ENCODE measurements at regions not wholly inside any gene's neighbourhood (a gene's known extent, or its start where the extent isn't known, plus 50 kb on each side); places are given as distances from the start of the nearest gene placed in this dataset.

DNA sequence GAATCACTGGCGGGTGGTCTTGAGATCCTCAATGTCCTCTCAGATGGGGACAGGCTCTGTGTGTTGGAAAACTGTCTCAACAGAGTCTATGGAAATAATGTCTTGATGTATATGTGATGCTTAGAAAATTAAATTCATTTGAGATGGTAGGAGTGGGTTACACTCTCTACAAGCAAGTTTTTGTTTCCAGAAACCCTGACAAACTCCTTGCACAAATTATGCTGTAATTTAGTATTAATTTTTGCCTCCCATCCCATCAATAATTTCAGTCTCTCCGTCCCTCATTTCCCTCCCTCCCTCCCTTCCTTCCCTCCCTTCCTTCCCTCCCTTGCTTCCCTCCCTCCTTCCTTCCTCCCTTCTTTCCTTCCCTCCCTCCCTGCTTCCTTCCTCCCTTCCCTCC lies 488.0 kb upstream of the C16orf82 start:
- H3K27ac ChIP-seq (ENCODE audit: control insufficient read depth, insufficient read depth), result no peak overlapping the region
- FAIRE-seq, result no peak
- H3K9me3 ChIP-seq (replicated peaks; ENCODE audit: control insufficient read depth, insufficient read depth, low read length), result no peaks in the 10 kb centered on the region
- no peaks in the 10 kb centered on the region for H3K36me3 ChIP-seq (ENCODE audit: control insufficient read depth in 2 of 2, insufficient read depth in 2 of 2, low read length in 1 of 2)
- ChIA-PET CTCF (no interaction called here), RAD21 (ENCODE audit: unreplicated experiment) (no interaction called here), POLR2A (no interaction called here), SMC1A (ENCODE audit: uncharacterized antibody, unreplicated experiment) (no interaction called here)
- H4K20me1 ChIP-seq (ENCODE audit: control insufficient read depth, insufficient read depth), result no peaks in the 10 kb centered on the region
- H3K4me2 ChIP-seq (ENCODE audit: control insufficient read depth, insufficient read depth), result no peak overlapping the region
- no peaks in the 10 kb centered on the region for H3K4me1 ChIP-seq (ENCODE audit: control insufficient read depth, insufficient read depth, low read length)
- intact Hi-C loops (cut with micrococcal nuclease; ENCODE audit: unreplicated experiment), result no loop called here
- TF ChIP-seq, protein P1, sequence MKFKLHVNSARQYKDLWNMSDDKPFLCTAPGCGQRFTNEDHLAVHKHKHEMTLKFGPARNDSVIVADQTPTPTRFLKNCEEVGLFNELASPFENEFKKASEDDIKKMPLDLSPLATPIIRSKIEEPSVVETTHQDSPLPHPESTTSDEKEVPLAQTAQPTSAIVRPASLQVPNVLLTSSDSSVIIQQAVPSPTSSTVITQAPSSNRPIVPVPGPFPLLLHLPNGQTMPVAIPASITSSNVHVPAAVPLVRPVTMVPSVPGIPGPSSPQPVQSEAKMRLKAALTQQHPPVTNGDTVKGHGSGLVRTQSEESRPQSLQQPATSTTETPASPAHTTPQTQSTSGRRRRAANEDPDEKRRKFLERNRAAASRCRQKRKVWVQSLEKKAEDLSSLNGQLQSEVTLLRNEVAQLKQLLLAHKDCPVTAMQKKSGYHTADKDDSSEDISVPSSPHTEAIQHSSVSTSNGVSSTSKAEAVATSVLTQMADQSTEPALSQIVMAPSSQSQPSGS (IDR thresholded peaks at IDR 0.05; ENCODE audit: low read length), result no peak
- TF ChIP-seq, protein P2, sequence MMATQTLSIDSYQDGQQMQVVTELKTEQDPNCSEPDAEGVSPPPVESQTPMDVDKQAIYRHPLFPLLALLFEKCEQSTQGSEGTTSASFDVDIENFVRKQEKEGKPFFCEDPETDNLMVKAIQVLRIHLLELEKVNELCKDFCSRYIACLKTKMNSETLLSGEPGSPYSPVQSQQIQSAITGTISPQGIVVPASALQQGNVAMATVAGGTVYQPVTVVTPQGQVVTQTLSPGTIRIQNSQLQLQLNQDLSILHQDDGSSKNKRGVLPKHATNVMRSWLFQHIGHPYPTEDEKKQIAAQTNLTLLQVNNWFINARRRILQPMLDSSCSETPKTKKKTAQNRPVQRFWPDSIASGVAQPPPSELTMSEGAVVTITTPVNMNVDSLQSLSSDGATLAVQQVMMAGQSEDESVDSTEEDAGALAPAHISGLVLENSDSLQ (IDR thresholded peaks at IDR 0.05), result no peak
- DNase-seq (ENCODE audit: low read depth, low spot score), result no peak
- WGBS (ENCODE audit: insufficient coverage, insufficient replicate concordance, low lambda C conversion rate, missing lambda C conversion rate), result 8% methylated on average over 2 of the region's 2 CpGs
- no TSS peak for BruUV-seq (replicated peaks)
- no peak overlapping the region for H3K4me3 ChIP-seq
- H2AFZ ChIP-seq (ENCODE audit: control insufficient read depth, low read depth, low read length), result no peak overlapping the region
- no peak overlapping the region for H3K9ac ChIP-seq (ENCODE audit: control insufficient read depth, insufficient read depth, low read length)
- in situ Hi-C loops (cut with MboI), result no loop called here
- H3K27me3 ChIP-seq (replicated peaks in 1 of 2; ENCODE audit: control insufficient read depth in 2 of 2, insufficient read depth in 2 of 2, low read length in 1 of 2), result no peaks in the 10 kb centered on the region
- ATAC-seq, result no peak
- no peaks in the 10 kb centered on the region for H3K79me2 ChIP-seq (ENCODE audit: control insufficient read depth, insufficient read depth, low read length)

- SMC1A ChIA-PET (ENCODE audit: uncharacterized antibody, unreplicated experiment), result no interaction called here
- no peak for DNase-seq (ENCODE audit: low read depth, low spot score)
- Histone ChIP-seq H3K4me2 (ENCODE audit: control insufficient read depth, insufficient read depth) (no peak overlapping the region), H3K4me1 (ENCODE audit: control insufficient read depth, insufficient read depth, low read length) (no peaks in the 10 kb centered on the region), H3K79me2 (ENCODE audit: control insufficient read depth, insufficient read depth, low read length) (no peaks in the 10 kb centered on the region), H3K27me3 (replicated peaks in 1 of 2; ENCODE audit: control insufficient read depth in 2 of 2, insufficient read depth in 2 of 2, low read length in 1 of 2) (no peaks in the 10 kb centered on the region), H4K20me1 (ENCODE audit: control insufficient read depth, insufficient read depth) (no peaks in the 10 kb centered on the region), H3K27ac (ENCODE audit: control insufficient read depth, insufficient read depth) (no peak overlapping the region), H3K9me3 (replicated peaks; ENCODE audit: control insufficient read depth, insufficient read depth, low read length) (no peaks in the 10 kb centered on the region), H3K9ac (ENCODE audit: control insufficient read depth, insufficient read depth, low read length) (no peak overlapping the region), H2AFZ (ENCODE audit: control insufficient read depth, low read depth, low read length) (no peak overlapping the region), H3K36me3 (ENCODE audit: control insufficient read depth in 2 of 2, insufficient read depth in 2 of 2, low read length in 1 of 2) (no peaks in the 10 kb centered on the region), H3K4me3 (no peak overlapping the region)
- CTCF ChIA-PET, result no interaction called here
- BruUV-seq (replicated peaks), result no TSS peak
- in situ Hi-C loops (cut with MboI) (no loop called here), intact Hi-C loops (cut with micrococcal nuclease; ENCODE audit: unreplicated experiment) (no loop called here)
- POLR2A ChIA-PET, result no interaction called here
- RAD21 ChIA-PET (ENCODE audit: unreplicated experiment), result no interaction called here
- no peak for FAIRE-seq
- 15% methylated on average over 4 of the region's 4 CpGs for WGBS (ENCODE audit: insufficient coverage, insufficient replicate concordance, low lambda C conversion rate, missing lambda C conversion rate)
- no peak for ATAC-seq
- TF ChIP-seq YY1 (IDR thresholded peaks at IDR 0.05; ENCODE audit: low read depth, low read length) (no peak), SMAD1 (IDR thresholded peaks at IDR 0.05; ENCODE audit: low read depth, partially characterized antibody) (no peak), GABPA (IDR thresholded peaks at IDR 0.05; ENCODE audit: low read depth) (no peak), HCFC1 (IDR thresholded peaks at IDR 0.05; ENCODE audit: low read length) (no peak), IKZF1 (conservative IDR thresholded peaks at IDR 0.05) (no peak), ZNF592 (IDR thresholded peaks at IDR 0.05) (no peak), MTA2 (IDR thresholded peaks at IDR 0.05; ENCODE audit: low read depth) (no peak), ZZZ3 (IDR thresholded peaks at IDR 0.05; ENCODE audit: control insufficient read depth, insufficient read length, low read depth) (no peak), PAX5 (IDR thresholded peaks at IDR 0.05; ENCODE audit: borderline replicate concordance, low read depth, low read length) (no peak)
- TF ChIP-seq, protein P3, sequence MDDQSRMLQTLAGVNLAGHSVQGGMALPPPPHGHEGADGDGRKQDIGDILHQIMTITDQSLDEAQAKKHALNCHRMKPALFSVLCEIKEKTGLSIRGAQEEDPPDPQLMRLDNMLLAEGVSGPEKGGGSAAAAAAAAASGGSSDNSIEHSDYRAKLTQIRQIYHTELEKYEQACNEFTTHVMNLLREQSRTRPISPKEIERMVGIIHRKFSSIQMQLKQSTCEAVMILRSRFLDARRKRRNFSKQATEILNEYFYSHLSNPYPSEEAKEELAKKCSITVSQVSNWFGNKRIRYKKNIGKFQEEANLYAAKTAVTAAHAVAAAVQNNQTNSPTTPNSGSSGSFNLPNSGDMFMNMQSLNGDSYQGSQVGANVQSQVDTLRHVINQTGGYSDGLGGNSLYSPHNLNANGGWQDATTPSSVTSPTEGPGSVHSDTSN (IDR thresholded peaks at IDR 0.05; ENCODE audit: insufficient replicate concordance, low read depth, low read length), result no peak
Measured at GRCh38 chr16:26583803-26584202, 482.9 kb upstream of the C16orf82 start.

All from GM12878 (cell line).